Osteocyte (in vitro differentiated cells): ENCODE measurements at regions not wholly inside any gene's neighbourhood (a gene's known extent, or its start where the extent isn't known, plus 50 kb on each side); places are given as distances from the start of the nearest gene placed in this dataset.

Experiments used
- DNase-seq: peaks from one replicate; pipeline ENCODE4 v3.0.0; 2021; ENCODE audit warnings: mixed read lengths; ENCODE audit not compliant: unreplicated experiment; ENCODE audit errors: extremely low spot score
- H3K27ac Mint-ChIP-seq: one replicate; pipeline ENCODE4 v1.8.0; 2021; ENCODE audit warnings: mild to moderate bottlenecking, mixed read lengths; ENCODE audit not compliant: unreplicated experiment
- H3K27me3 Mint-ChIP-seq: one replicate; pipeline ENCODE4 v1.8.0; 2021; ENCODE audit warnings: mixed read lengths; ENCODE audit not compliant: unreplicated experiment
- H3K36me3 Mint-ChIP-seq: one replicate; pipeline ENCODE4 v1.8.0; 2021; ENCODE audit warnings: mixed read lengths; ENCODE audit not compliant: unreplicated experiment
- H3K4me1 Mint-ChIP-seq: one replicate; pipeline ENCODE4 v1.8.0; 2021; ENCODE audit warnings: mixed read lengths; ENCODE audit not compliant: unreplicated experiment
- H3K4me3 Mint-ChIP-seq: one replicate; pipeline ENCODE4 v1.8.0; 2021; ENCODE audit warnings: mild to moderate bottlenecking, moderate library complexity, mixed read lengths; ENCODE audit not compliant: unreplicated experiment
- H3K9me3 Mint-ChIP-seq: one replicate; pipeline ENCODE4 v1.8.0; 2021; ENCODE audit warnings: mixed read lengths; ENCODE audit not compliant: unreplicated experiment
- TF ChIP-seq, protein P1 (sequence below): fragments of 200-600 bp; sonication (generic); IDR thresholded peaks from 2 replicates; pipeline ENCODE4 v1.5.0; 2021; ENCODE audit warnings: antibody characterized with exemption, mild to moderate bottlenecking, moderate library complexity

DNA sequence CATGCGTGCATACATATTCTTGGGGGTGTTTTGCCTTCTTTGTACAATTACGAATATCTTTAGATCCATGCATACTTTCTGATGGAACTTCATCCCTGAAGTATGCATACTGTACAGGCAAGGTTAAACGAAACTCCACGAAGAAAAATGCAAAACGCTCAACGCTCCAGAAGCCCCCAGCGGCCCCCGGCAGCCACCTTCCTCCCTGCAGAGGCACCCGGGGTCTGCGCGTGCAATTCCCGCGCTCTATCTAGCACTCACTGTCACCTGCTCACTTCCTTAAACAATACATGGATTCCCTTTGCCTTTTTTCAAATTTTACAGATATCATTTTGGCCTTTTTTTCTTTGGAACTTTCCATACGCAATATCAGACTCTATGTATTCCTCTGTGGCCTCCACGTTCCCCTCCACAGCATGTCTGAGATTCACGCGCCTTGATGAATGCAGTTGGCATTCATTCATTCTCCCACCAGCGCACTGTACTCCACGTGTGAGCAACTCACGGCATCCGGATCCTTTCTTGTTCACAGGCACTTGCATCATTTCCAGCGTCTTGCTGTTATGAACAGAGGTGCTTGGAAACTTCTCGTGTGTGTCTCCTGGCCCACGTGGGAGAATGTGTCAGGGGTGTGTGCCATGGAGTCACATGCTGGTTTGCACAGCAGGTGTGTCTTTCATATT lies 214.3 kb downstream of the CTTN start:
- no peak overlapping the region for H3K27ac Mint-ChIP-seq
- H3K36me3 Mint-ChIP-seq: no peaks in the 10 kb centered on the region
- no peak overlapping the region for H3K4me3 Mint-ChIP-seq
- H3K27me3 Mint-ChIP-seq: peaks cover 26% of the 10 kb centered on the region
- TF ChIP-seq, protein P1, sequence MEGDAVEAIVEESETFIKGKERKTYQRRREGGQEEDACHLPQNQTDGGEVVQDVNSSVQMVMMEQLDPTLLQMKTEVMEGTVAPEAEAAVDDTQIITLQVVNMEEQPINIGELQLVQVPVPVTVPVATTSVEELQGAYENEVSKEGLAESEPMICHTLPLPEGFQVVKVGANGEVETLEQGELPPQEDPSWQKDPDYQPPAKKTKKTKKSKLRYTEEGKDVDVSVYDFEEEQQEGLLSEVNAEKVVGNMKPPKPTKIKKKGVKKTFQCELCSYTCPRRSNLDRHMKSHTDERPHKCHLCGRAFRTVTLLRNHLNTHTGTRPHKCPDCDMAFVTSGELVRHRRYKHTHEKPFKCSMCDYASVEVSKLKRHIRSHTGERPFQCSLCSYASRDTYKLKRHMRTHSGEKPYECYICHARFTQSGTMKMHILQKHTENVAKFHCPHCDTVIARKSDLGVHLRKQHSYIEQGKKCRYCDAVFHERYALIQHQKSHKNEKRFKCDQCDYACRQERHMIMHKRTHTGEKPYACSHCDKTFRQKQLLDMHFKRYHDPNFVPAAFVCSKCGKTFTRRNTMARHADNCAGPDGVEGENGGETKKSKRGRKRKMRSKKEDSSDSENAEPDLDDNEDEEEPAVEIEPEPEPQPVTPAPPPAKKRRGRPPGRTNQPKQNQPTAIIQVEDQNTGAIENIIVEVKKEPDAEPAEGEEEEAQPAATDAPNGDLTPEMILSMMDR: no peak
- DNase-seq: no peak
- H3K4me1 Mint-ChIP-seq: peaks cover 6% of the 10 kb centered on the region
- H3K9me3 Mint-ChIP-seq: no peaks in the 10 kb centered on the region

GRCh38 chr11:70614034-70614681 lies 215.8 kb downstream of the CTTN start:
- Mint-ChIP-seq H3K4me1 (peaks cover 6% of the 10 kb centered on the region), H3K9me3 (no peaks in the 10 kb centered on the region), H3K4me3 (no peak overlapping the region), H3K27ac (no peak overlapping the region), H3K27me3 (peaks cover 20% of the 10 kb centered on the region), H3K36me3 (no peaks in the 10 kb centered on the region)
- no peak for DNase-seq
- TF ChIP-seq, protein P1: no peak

- Mint-ChIP-seq H3K27ac (no peak overlapping the region), H3K4me1 (peaks cover 6% of the 10 kb centered on the region), H3K4me3 (no peak overlapping the region), H3K9me3 (no peaks in the 10 kb centered on the region), H3K27me3 (peaks cover 16% of the 10 kb centered on the region), H3K36me3 (no peaks in the 10 kb centered on the region)
- TF ChIP-seq, protein P1: no peak
- DNase-seq: no peak
Observed at GRCh38 chr11:70615036-70615875, 216.9 kb downstream of the CTTN start.

DNA sequence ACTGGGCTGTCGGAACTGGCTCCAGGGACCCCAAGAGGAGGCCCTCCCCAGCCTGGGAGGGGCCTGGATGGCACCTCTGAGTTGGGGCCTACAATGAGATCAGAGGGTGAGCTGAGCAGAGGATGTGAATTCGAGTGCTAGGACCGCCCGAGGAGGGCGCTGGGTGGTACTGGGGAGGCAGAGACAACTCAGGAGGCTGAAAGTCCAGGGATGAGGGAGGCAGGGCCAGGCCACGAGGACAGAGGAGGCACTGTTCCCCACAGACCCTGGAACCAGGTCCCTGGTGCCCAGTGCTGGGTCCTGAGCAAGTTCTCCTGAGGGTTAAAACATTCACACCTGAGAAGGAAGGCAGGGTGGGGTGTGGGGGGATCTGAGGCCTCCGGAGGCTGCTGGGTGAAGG lies 218.0 kb downstream of the CTTN start:
- H3K36me3 Mint-ChIP-seq: no peaks in the 10 kb centered on the region
- TF ChIP-seq, protein P1: no peak
- no peaks in the 10 kb centered on the region for H3K4me1 Mint-ChIP-seq
- H3K9me3 Mint-ChIP-seq: no peaks in the 10 kb centered on the region
- no peak for DNase-seq
- H3K4me3 Mint-ChIP-seq: no peak overlapping the region
- H3K27ac Mint-ChIP-seq: no peak overlapping the region
- H3K27me3 Mint-ChIP-seq: peaks cover 8% of the 10 kb centered on the region
